ENCODE measurements at regions not wholly inside any gene's neighbourhood (a gene's known extent, or its start where the extent isn't known, plus 50 kb on each side); places are given as distances from the start of the nearest gene placed in this dataset.

- Histone ChIP-seq H3K9me3 (ENCODE audit: low read depth) (no peaks in the 10 kb centered on the region), H2AFZ (replicated peaks) (no peak overlapping the region), H3K4me3 (no peak overlapping the region), H3K27ac (no peak overlapping the region), H4K20me1 (ENCODE audit: low read depth) (no peaks in the 10 kb centered on the region), H3K27me3 (no peaks in the 10 kb centered on the region), H3K9ac (no peak overlapping the region), H3K79me2 (ENCODE audit: low read depth) (no peaks in the 10 kb centered on the region), H3K4me2 (no peak overlapping the region), H3K36me3 (no peaks in the 10 kb centered on the region), H3K4me1 (no peaks in the 10 kb centered on the region), H3F3A (ENCODE audit: low read depth) (no peaks in the 10 kb centered on the region)
- DNase-seq (ENCODE audit: low spot score): no peak
- peaks cover 8% of the 10 kb centered on the region for H3K4me1 Mint-ChIP-seq
- H3K27ac Mint-ChIP-seq: no peak overlapping the region
- H3K4me3 Mint-ChIP-seq: no peak overlapping the region
- no peaks in the 10 kb centered on the region for H3K36me3 Mint-ChIP-seq
- no peaks in the 10 kb centered on the region for H3K9me3 Mint-ChIP-seq
- TF ChIP-seq CTCF (IDR thresholded peaks at IDR 0.05) (no peak), EZH2 (IDR thresholded peaks at IDR 0.05) (no peak), EZH2phosphoT487 (IDR thresholded peaks at IDR 0.05) (no peak)
- H3K27me3 Mint-ChIP-seq (ENCODE audit: insufficient read depth, low read depth): peaks cover 10% of the 10 kb centered on the region
Measured at GRCh38 chr2:21424375-21424774, 300.6 kb downstream of the TDRD15 start.

GRCh38 chr2:21427606-21428005, 303.8 kb downstream of the TDRD15 start:
- Histone ChIP-seq H3K79me2 (ENCODE audit: low read depth) (no peaks in the 10 kb centered on the region), H3K27me3 (no peaks in the 10 kb centered on the region), H3K36me3 (no peaks in the 10 kb centered on the region), H3K4me2 (no peak overlapping the region), H3K4me1 (no peaks in the 10 kb centered on the region), H3K9ac (no peak overlapping the region), H3F3A (ENCODE audit: low read depth) (no peaks in the 10 kb centered on the region), H4K20me1 (ENCODE audit: low read depth) (no peaks in the 10 kb centered on the region), H3K9me3 (ENCODE audit: low read depth) (no peaks in the 10 kb centered on the region), H3K4me3 (no peak overlapping the region), H2AFZ (replicated peaks) (no peak overlapping the region), H3K27ac (no peak overlapping the region)
- Mint-ChIP-seq H3K4me3 (no peak overlapping the region), H3K4me1 (peaks cover 8% of the 10 kb centered on the region), H3K27ac (no peak overlapping the region), H3K9me3 (no peaks in the 10 kb centered on the region), H3K36me3 (no peaks in the 10 kb centered on the region), H3K27me3 (ENCODE audit: insufficient read depth, low read depth) (peaks cover 7% of the 10 kb centered on the region)
- no peak for DNase-seq (ENCODE audit: low spot score)
- no peak for TF ChIP-seq CTCF (IDR thresholded peaks at IDR 0.05)
- TF ChIP-seq EZH2phosphoT487 (IDR thresholded peaks at IDR 0.05): no peak
- TF ChIP-seq EZH2 (IDR thresholded peaks at IDR 0.05): no peak

GRCh38 chr2:21428754-21429153, 305.0 kb downstream of the TDRD15 start:
- Histone ChIP-seq H3K4me2 (no peak overlapping the region), H3K79me2 (ENCODE audit: low read depth) (no peaks in the 10 kb centered on the region), H3K4me3 (no peak overlapping the region), H3K36me3 (no peaks in the 10 kb centered on the region), H3K9ac (no peak overlapping the region), H3K9me3 (ENCODE audit: low read depth) (no peaks in the 10 kb centered on the region), H3F3A (ENCODE audit: low read depth) (no peaks in the 10 kb centered on the region), H4K20me1 (ENCODE audit: low read depth) (no peaks in the 10 kb centered on the region), H3K27ac (no peak overlapping the region), H2AFZ (replicated peaks) (no peak overlapping the region), H3K4me1 (no peaks in the 10 kb centered on the region), H3K27me3 (no peaks in the 10 kb centered on the region)
- peaks cover 7% of the 10 kb centered on the region for H3K27me3 Mint-ChIP-seq (ENCODE audit: insufficient read depth, low read depth)
- H3K9me3 Mint-ChIP-seq: peaks cover 3% of the 10 kb centered on the region
- H3K4me1 Mint-ChIP-seq: peaks cover 8% of the 10 kb centered on the region
- H3K4me3 Mint-ChIP-seq: no peak overlapping the region
- no peak for DNase-seq (ENCODE audit: low spot score)
- TF ChIP-seq CTCF (IDR thresholded peaks at IDR 0.05) (no peak), EZH2phosphoT487 (IDR thresholded peaks at IDR 0.05) (no peak), EZH2 (IDR thresholded peaks at IDR 0.05) (no peak)
- no peaks in the 10 kb centered on the region for H3K36me3 Mint-ChIP-seq
- no peak overlapping the region for H3K27ac Mint-ChIP-seq
